GM19395 (cell line): ENCODE measurements at regions not wholly inside any gene's neighbourhood (a gene's known extent, or its start where the extent isn't known, plus 50 kb on each side); places are given as distances from the start of the nearest gene placed in this dataset.
"Not testable (repeated sequence)": the region's sequence is repeated elsewhere in the genome, so short reads cannot be mapped to it uniquely, and the experiment has no call there.

Source experiments
- ATAC-seq: cut with Tn5 transposase; IDR thresholded peaks from one replicate; pipeline ENCODE4 v1.9.1; 2021; ENCODE audit warnings: mild to moderate bottlenecking, moderate library complexity; ENCODE audit not compliant: unreplicated experiment

DNA sequence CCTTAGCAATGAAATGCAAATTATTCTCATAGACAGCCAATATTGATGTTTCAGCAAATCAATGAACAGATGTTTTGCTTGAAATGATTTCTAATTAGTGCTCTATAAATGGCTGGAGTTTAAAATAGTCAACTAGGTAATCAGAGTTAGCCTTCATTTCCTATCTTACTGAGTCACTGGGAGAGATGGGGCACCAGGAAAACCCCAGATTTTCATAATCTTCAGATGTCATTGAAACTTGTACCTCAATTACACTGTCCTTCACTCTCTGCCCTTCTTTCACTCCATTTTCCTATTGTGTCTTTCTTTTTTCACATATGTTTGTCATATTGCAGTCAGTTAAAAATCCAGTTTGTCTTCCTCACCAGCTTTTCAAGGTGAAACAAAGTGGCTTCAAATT lies 92.7 kb downstream of the C12orf75 start:
- ATAC-seq: no peak

GRCh38 chr12:105423921-105424320 lies 93.4 kb downstream of the C12orf75 start:
- ATAC-seq: no peak

GRCh38 chr12:105425254-105426174 lies 95.0 kb downstream of the C12orf75 start:
- no peak for ATAC-seq

GRCh38 chr12:105426766-105427165 lies 96.3 kb downstream of the C12orf75 start:
- ATAC-seq: no peak

GRCh38 chr12:105427883-105428282 lies 97.4 kb downstream of the C12orf75 start:
- ATAC-seq: no peak

DNA sequence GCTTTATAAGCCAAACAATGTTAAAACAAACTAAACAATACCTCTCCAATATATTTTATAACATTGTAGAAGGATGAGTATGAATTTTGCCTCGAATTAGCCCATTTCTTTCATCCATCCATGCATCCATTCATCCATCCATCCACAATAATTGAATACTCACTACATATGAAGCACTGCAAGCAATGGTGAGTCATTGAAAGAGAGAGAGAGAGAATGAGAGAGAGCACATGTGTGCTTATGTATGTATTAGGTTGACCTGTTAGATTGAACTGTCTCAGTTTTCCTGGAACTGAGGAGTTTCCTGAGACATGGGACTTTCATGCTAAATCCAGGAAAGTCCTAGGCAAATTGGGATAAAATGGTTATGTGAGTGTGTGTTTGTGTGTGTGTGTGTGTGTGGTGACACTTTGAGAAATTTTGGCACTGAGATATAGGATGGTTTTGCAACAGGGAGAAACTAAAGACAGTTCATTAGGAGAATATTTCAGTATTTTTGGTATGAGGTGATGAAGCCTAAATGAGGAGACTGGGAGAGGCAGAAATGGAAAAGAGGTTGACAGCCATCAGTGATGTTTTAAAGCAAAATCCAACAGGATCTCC lies 98.4 kb downstream of the C12orf75 start:
- ATAC-seq: no peak

DNA sequence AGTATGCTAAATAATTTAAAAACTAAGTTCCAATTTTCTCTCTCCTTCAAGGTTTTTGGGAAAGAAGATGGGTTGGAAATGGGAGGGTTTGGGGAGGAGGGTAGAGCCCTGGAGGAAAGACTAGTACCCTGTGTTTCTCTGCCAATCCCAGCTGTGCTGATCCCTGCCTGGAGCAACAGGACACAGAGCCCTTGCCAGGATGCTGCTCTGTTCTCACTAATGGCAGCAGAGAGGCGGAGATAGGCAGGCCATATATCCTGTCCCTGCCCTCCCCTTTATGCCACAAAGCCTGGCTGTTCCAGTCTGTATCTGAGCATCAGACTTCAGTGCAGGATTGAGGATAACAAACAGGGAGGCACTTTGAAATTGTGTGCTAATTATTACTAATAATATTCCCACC lies 99.0 kb downstream of the C12orf75 start:
- ATAC-seq: no peak

DNA sequence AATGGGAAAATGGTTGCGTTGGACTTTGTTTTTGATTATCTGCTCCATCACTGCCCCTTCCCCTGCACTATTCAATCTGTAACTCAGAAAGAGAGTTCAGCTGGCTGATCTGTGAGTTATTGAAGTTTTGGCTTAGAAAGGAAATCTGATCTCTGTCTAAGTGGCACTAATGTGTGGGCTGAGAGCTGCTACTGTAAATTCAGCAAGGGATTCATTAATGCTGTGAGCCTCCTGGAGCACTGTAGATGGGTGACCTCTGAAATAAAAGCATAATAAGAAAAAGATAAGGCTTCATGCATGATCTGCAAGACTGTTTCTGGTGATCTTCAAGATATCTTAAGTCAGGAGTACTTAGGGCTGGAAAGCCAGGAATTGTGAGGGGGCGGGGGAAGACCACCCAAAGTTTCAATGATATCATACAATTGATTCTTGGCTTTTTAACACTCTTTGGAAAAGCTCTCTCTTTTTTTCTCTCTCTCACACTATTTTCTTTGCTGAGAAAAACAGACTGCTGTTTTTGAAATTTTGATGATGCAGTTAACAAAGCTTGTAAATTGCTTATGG lies 101.1 kb downstream of the C12orf75 start:
- no peak for ATAC-seq

DNA sequence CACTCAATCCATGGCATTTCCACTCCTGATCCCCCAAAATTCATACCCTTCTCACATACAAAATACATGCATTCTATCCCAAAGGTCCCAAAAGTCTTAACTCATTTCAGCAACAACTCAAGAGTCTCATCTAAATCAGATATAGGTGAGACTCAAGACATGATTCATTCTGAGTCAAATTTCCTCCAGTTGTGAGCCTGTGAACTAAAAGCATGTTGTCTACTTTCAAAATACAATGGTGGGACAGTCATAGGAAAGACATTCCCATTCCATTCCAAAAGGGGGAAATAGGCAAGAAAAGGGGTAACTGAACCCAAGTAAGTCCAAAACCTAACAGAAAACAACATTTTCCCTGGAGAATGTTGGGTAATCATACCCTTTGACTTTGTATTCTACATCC lies 103.3 kb downstream of the C12orf75 start:
- ATAC-seq: no peak

- ATAC-seq: no peak
These were observed 106.1 kb downstream of the C12orf75 start for GRCh38 chr12:105436636-105437035.

DNA sequence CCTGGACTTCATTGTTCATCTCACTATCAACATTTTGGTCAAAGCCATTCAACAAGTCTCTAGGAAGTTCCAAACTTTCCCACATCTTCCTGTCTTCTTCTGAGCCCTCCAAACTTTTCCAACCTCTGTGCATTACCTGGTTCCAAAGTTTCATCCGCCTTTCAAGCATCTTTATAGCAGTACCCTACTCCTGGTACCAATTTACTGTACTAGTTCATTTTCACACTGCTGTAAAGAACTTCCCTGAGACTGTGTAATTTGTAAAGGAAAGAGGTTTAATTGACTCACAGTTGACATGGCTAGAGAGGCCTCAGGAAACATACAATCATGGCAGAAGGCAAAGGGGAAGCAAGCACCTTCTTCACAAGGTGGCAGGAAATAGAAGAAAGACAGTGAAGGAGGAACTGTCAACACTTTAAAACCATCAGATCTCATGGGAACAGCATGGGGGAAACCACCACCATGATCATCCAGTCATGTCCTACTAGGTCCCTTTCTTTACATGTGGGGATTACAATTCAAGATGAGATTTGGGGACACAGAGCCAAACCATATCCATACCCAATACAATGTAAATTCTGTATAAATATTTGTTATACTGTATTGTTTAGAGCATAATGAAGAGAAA lies 109.7 kb downstream of the C12orf75 start:
- ATAC-seq: no peak

DNA sequence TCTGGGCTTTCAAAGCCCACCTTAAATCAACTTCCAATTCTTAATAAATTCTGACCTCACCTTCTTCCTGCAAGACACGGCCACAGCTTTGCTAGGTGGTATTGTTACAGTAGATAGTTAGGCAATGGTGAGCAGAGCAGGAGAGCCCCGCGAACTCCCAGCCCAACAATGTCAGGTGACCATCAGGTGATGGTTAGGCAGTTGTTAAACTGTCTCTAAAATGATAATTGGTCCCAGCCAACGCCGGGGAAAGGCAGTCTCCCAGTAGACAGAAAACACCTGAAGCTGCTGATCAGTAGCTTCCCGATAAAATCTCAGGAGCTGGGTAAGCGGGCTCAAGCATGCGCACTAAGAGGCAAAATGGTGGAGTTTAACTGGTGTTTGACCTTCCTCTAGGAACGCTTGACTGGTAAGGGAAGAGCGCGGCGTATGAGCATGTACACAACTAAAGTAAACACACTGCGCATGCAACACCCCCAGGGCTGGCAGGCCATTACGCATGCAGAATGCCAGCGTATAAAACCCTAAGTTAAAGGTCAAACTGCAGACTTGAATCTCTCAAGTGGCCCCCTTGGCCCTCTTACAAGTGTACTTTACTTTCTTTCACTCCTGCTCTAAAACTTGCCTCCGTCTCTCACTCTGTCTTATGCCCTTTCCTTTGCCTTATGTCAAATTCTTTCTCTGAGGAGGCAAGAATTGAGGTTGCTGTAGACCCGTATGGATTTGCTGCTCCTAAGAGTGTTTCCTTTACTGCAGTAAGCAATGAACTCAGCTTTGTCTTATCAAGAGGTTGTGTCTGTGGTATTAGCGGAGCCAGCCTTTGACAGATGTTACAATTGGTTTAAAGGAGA lies 113.5 kb downstream of the C12orf75 start:
- ATAC-seq: no peak

- ATAC-seq: no peak
These were observed 114.2 kb downstream of the C12orf75 start for GRCh38 chr12:105444653-105445102.

- no peak for ATAC-seq
These were observed 114.8 kb downstream of the C12orf75 start for GRCh38 chr12:105445249-105445648.

DNA sequence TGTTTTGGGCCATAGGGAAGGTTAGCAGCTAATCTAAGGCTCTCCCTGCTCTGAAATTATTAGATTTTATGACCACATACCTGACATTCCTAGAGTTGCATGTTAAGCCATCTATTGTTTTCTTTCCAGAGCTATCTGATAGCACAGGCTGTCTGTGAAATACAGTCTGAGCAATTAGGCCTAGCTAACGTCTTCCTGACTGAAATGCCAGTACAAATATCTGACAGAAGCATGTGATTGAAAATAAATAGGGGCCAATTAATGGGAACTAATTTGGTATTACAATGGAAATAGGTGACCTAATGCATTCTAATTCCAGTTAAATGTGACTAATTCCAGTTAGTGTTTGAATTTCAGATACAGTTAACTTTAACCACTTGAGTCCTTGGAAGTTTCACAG lies 115.2 kb downstream of the C12orf75 start:
- ATAC-seq: no peak

- ATAC-seq: not testable (repeated sequence)
These were observed 116.0 kb downstream of the C12orf75 start for GRCh38 chr12:105446460-105446859.

DNA sequence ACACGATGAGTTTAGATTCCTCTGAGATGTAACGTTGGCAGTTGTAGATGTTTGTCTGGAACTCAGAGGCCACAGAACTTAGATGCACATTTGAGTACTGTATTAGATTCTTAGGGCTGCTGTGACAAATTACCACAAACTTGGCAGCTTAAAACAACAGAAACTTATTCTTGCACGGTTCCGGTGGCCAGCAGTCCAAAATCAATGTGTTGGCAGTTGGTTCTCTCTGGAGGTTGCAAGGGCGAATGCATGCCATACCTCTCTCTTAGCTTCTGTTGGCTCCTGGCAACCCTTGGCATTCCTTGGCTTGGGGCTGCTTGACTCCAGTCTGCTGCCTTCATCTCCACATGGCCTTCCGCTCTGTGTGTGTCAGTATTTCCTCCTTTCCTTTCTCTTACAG lies 118.9 kb downstream of the C12orf75 start:
- ATAC-seq: no peak

DNA sequence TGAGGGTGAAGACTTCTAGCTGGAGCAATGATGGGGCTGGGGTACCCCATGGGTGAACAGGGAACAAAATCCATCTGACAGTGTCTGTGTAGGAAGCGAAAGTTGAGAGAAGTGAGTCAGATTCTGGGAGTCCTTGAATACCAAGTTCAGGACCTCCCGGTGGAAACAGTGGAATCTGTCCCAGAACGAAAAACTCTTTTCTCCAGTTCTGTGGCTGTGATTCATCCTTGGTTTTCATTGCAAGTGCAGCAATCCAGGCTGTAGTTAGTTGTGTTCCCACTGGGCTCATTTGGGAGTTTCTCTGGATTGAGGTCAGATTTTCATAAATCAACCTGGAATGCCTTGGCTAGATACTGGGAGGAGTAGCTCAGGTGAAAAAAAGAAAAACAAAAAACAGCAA lies 120.7 kb downstream of the C12orf75 start:
- ATAC-seq: no peak

DNA sequence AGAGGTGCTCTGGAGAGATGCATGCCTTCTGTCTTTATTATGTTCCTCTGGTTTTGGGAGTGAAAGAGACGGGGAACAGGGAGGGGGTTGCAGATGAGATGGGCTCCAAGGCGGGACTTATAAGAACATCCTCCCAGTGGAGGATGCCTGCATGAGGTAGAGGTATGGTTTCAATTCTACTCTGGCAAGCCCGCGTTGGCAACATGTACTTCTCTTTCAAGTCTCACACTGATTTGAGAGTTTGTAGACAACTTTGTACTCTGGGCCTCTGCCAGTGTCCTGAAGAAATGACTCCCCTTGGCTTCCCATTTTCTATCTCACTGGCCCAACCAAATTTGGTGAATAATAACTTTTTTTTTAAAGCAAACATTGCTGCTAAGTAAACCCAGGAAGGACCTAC lies 121.3 kb downstream of the C12orf75 start:
- ATAC-seq: no peak

- no peak for ATAC-seq
These were observed 122.8 kb downstream of the C12orf75 start for GRCh38 chr12:105453316-105453715.

GRCh38 chr12:105454688-105455087 lies 124.2 kb downstream of the C12orf75 start:
- no peak for ATAC-seq
